ENCODE measurements at regions not wholly inside any gene's neighbourhood (a gene's known extent, or its start where the extent isn't known, plus 50 kb on each side); places are given as distances from the start of the nearest gene placed in this dataset.

DNA sequence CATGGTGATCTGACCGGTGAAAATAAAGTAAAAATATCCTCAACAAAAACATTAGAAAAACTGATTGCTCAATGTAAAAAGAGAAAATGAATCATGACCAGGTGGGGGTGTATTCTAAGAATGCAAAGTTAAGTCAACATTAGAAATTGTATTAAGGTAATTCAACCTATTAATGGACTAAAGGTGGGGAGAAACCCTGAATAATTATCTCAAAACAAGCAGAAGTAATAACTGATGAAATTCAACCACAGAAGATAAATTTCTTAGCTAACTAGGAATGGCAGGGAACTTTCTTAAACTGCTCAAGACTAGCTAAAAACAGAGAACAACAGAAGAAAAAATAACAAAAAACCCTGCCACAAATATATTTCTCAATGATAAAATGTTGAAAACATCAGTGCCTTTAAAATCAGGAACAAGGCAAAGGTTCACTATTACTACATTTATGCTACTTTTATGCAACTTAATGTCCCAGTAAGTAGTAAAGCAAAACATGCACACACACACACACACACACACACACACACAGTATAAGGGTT, 204.4 kb upstream of the THBS1 start:
- no peak for TF ChIP-seq EZH2phosphoT487 (IDR thresholded peaks at IDR 0.05; ENCODE audit: low read length)
- TF ChIP-seq, protein P1, sequence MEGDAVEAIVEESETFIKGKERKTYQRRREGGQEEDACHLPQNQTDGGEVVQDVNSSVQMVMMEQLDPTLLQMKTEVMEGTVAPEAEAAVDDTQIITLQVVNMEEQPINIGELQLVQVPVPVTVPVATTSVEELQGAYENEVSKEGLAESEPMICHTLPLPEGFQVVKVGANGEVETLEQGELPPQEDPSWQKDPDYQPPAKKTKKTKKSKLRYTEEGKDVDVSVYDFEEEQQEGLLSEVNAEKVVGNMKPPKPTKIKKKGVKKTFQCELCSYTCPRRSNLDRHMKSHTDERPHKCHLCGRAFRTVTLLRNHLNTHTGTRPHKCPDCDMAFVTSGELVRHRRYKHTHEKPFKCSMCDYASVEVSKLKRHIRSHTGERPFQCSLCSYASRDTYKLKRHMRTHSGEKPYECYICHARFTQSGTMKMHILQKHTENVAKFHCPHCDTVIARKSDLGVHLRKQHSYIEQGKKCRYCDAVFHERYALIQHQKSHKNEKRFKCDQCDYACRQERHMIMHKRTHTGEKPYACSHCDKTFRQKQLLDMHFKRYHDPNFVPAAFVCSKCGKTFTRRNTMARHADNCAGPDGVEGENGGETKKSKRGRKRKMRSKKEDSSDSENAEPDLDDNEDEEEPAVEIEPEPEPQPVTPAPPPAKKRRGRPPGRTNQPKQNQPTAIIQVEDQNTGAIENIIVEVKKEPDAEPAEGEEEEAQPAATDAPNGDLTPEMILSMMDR (IDR thresholded peaks at IDR 0.05; ENCODE audit: low read length) = no peak

Measured in MM.1S (cell line).